Panc1 (cell line): ENCODE measurements at regions not wholly inside any gene's neighbourhood (a gene's known extent, or its start where the extent isn't known, plus 50 kb on each side); places are given as distances from the start of the nearest gene placed in this dataset.

Source experiments
- ATAC-seq: fragments of 200-7000 bp; cut with Tn5 transposase; 2 replicates; pipeline ENCODE4 v1.9.1; 2020; ENCODE audit warnings: mild to moderate bottlenecking, moderate library complexity
- BruUV-seq: library from RNA; stranded (reverse); fragments of 400-500 nt; replicated peaks from 2 replicates; lab custom pipeline; 2021; lab: Mats Ljungman, UMichigan
- CTCF ChIA-PET: fragments of 300-600 bp; sonication (Branson Sonifier 250); formaldehyde crosslinking; loops from one replicate; lab custom pipeline; 2022; ENCODE audit warnings: antibody characterized with exemption; lab: Charles Lee
- POLR2A ChIA-PET: fragments of 300-600 bp; sonication (Branson Sonifier 250); formaldehyde crosslinking; loops from one replicate; lab custom pipeline; 2022; ENCODE audit warnings: antibody characterized with exemption; lab: Charles Lee
- DNase-seq: peaks from one replicate; pipeline ENCODE4 v3.0.0-alpha.2; 2010; ENCODE audit warnings: low read depth, low spot score
- H3K27ac ChIP-seq: 2 replicates; pipeline ENCODE4 v1.5.1; 2011; ENCODE audit warnings: mild to moderate bottlenecking, low read length, inconsistent platforms
- H3K27me3 ChIP-seq: fragments of 200-500 bp; sonication (Bioruptor generic); 2 replicates; pipeline ENCODE4 v1.6.0; 2014; ENCODE audit warnings: low read length, inconsistent platforms; ENCODE audit not compliant: control insufficient read depth, insufficient read depth
- H3K36me3 ChIP-seq: fragments of 200-500 bp; sonication (Bioruptor generic); 2 replicates; pipeline ENCODE4 v1.5.1; 2014; ENCODE audit warnings: inconsistent platforms, mild to moderate bottlenecking, low read length, moderate library complexity; ENCODE audit not compliant: control insufficient read depth, insufficient read depth
- H3K4me1 ChIP-seq: 2 replicates; pipeline ENCODE4 v1.5.1; 2011; ENCODE audit warnings: inconsistent platforms, mild to moderate bottlenecking, low read length, moderate library complexity; ENCODE audit not compliant: control insufficient read depth, insufficient read depth
- H3K4me3 ChIP-seq, 2 experiments: 2 replicates each; pipeline ENCODE4 v1.5.1; 2011 to 2012; ENCODE audit warnings: low read depth in 2 of 2, low read length in 2 of 2, mild to moderate bottlenecking in 2 of 2, inconsistent platforms in 1 of 2, moderate library complexity in 1 of 2
- H3K9me3 ChIP-seq: fragments of 200-500 bp; sonication (Bioruptor generic); 2 replicates; pipeline ENCODE4 v1.5.1; 2014; ENCODE audit warnings: low read depth, mild to moderate bottlenecking, inconsistent platforms, low read length, moderate library complexity; ENCODE audit not compliant: control insufficient read depth, insufficient read depth
- POLR2AphosphoS5 ChIP-seq: IDR thresholded peaks from 2 replicates; pipeline ENCODE4 v1.6.1; 2012; ENCODE audit warnings: mild to moderate bottlenecking, low read depth, low read length, moderate library complexity
- SIN3A ChIP-seq: IDR thresholded peaks from 2 replicates; pipeline ENCODE4 v1.6.1; 2012; ENCODE audit warnings: low read depth, mild to moderate bottlenecking, low read length, moderate library complexity, borderline replicate concordance; ENCODE audit not compliant: insufficient read depth
- TCF7L2 ChIP-seq: IDR thresholded peaks from 2 replicates; pipeline ENCODE4 v1.6.1; 2011; ENCODE audit warnings: mild to moderate bottlenecking, low read depth, low read length, inconsistent platforms
- in situ Hi-C: cut with HindIII; loops from 2 replicates; pipeline ENCODE4 v1.10.0; 2016; ENCODE audit warnings: low sequenced_read_pairs, low pct_unique_long_range_greater_than_20kb
- intact Hi-C: fragments of 100-400 bp; cut with micrococcal nuclease; formaldehyde crosslinking; loops from one replicate; pipeline ENCODE4 v1.10.0; 2022; ENCODE audit not compliant: unreplicated experiment
- TF ChIP-seq, protein P1 (sequence below): fragments of 450-650 bp; IDR thresholded peaks from 2 replicates; pipeline ENCODE4 v1.5.1; 2017; ENCODE audit warnings: mild to moderate bottlenecking
- TF ChIP-seq, protein P2 (sequence below), 2 experiments: IDR thresholded peaks; 2 replicates each; pipeline ENCODE4 v1.6.1; 2011 to 2012; ENCODE audit warnings: low read depth in 2 of 2, control low read depth in 1 of 2, low read length in 1 of 2, mild to moderate bottlenecking in 1 of 2, moderate library complexity in 1 of 2; ENCODE audit not compliant: insufficient read depth in 1 of 2

GRCh38 chr4:163846008-163846407, 351.5 kb downstream of the TMA16 start:
- CTCF ChIA-PET: no interaction called here
- intact Hi-C loops (no loop called here), in situ Hi-C loops (no loop called here)
- no peak for ATAC-seq
- DNase-seq: no peak
- Histone ChIP-seq H3K27me3 (no peaks in the 10 kb centered on the region), H3K4me1 (no peaks in the 10 kb centered on the region), H3K9me3 (no peaks in the 10 kb centered on the region), H3K4me3 (no peak overlapping the region), H3K27ac (no peak overlapping the region), H3K36me3 (no peaks in the 10 kb centered on the region)
- TF ChIP-seq, protein P1, sequence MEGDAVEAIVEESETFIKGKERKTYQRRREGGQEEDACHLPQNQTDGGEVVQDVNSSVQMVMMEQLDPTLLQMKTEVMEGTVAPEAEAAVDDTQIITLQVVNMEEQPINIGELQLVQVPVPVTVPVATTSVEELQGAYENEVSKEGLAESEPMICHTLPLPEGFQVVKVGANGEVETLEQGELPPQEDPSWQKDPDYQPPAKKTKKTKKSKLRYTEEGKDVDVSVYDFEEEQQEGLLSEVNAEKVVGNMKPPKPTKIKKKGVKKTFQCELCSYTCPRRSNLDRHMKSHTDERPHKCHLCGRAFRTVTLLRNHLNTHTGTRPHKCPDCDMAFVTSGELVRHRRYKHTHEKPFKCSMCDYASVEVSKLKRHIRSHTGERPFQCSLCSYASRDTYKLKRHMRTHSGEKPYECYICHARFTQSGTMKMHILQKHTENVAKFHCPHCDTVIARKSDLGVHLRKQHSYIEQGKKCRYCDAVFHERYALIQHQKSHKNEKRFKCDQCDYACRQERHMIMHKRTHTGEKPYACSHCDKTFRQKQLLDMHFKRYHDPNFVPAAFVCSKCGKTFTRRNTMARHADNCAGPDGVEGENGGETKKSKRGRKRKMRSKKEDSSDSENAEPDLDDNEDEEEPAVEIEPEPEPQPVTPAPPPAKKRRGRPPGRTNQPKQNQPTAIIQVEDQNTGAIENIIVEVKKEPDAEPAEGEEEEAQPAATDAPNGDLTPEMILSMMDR: no peak
- TF ChIP-seq, protein P2, sequence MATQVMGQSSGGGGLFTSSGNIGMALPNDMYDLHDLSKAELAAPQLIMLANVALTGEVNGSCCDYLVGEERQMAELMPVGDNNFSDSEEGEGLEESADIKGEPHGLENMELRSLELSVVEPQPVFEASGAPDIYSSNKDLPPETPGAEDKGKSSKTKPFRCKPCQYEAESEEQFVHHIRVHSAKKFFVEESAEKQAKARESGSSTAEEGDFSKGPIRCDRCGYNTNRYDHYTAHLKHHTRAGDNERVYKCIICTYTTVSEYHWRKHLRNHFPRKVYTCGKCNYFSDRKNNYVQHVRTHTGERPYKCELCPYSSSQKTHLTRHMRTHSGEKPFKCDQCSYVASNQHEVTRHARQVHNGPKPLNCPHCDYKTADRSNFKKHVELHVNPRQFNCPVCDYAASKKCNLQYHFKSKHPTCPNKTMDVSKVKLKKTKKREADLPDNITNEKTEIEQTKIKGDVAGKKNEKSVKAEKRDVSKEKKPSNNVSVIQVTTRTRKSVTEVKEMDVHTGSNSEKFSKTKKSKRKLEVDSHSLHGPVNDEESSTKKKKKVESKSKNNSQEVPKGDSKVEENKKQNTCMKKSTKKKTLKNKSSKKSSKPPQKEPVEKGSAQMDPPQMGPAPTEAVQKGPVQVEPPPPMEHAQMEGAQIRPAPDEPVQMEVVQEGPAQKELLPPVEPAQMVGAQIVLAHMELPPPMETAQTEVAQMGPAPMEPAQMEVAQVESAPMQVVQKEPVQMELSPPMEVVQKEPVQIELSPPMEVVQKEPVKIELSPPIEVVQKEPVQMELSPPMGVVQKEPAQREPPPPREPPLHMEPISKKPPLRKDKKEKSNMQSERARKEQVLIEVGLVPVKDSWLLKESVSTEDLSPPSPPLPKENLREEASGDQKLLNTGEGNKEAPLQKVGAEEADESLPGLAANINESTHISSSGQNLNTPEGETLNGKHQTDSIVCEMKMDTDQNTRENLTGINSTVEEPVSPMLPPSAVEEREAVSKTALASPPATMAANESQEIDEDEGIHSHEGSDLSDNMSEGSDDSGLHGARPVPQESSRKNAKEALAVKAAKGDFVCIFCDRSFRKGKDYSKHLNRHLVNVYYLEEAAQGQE (IDR thresholded peaks at IDR 0.05; ENCODE audit: insufficient read depth in 1 of 2, low read depth in 2 of 2, low read length in 1 of 2): no peak
- no peak for TF ChIP-seq POLR2AphosphoS5
- POLR2A ChIA-PET: no interaction called here
- no TSS peak for BruUV-seq

DNA sequence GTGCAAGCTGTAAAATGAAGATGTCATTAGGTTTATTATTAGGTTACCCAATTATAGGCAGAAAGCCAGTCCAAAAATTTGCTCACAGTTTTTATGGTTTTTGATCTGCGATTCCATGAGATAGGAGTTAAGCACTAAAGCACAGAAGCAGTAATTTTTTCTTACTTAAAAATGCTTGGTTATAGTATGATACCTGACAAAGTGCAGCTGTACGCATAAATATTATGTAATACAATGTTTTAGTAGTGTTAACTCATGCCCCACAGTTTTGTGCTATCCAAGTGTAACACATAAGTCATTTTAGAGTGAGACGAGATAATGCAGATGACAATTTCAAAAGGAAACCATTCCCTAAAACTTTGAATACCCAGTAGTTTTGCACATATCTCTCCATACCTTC, 357.8 kb downstream of the TMA16 start:
- Histone ChIP-seq H3K27ac (no peak overlapping the region), H3K9me3 (no peaks in the 10 kb centered on the region), H3K4me3 (no peak overlapping the region), H3K27me3 (no peaks in the 10 kb centered on the region), H3K4me1 (no peaks in the 10 kb centered on the region), H3K36me3 (no peaks in the 10 kb centered on the region)
- DNase-seq (no peak), ATAC-seq (no peak)
- BruUV-seq: no TSS peak
- CTCF ChIA-PET: no interaction called here
- TF ChIP-seq, protein P1: no peak
- TF ChIP-seq, protein P2 (IDR thresholded peaks at IDR 0.05; ENCODE audit: insufficient read depth in 1 of 2, low read depth in 2 of 2, low read length in 1 of 2): no peak
- no peak for TF ChIP-seq POLR2AphosphoS5
- no peak for TF ChIP-seq SIN3A
- no peak for TF ChIP-seq TCF7L2
- intact Hi-C loops (no loop called here), in situ Hi-C loops (no loop called here)
- POLR2A ChIA-PET: no interaction called here
